ENCODE measurements at regions not wholly inside any gene's neighbourhood (a gene's known extent, or its start where the extent isn't known, plus 50 kb on each side); places are given as distances from the start of the nearest gene placed in this dataset.

DNA sequence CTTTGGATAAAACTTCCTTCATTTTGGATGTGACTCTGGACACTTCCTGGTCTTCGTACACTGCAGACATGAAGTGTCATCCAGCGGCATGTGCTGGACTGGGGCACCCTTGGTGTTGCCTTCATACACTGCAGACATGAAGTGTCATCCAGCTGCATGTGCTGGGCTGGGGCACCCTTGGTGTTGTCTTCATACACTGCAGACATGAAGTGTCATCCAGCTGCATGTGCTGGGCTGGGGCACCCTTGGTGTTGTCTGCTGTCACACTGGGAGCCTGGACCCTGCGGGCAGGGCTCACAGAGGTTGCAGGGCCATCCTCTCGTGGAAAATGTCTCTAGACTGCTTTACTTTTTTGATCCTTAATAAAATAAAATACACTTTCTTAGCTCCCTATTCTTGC lies 771.4 kb downstream of the BRD1 start:
- H3K4me1 ChIP-seq (ENCODE audit: control insufficient read depth, insufficient read depth, low read length), result no peaks in the 10 kb centered on the region; the same call in 1 of the 2 replicates
- POLR2A ChIA-PET, result no interaction called here

DNA sequence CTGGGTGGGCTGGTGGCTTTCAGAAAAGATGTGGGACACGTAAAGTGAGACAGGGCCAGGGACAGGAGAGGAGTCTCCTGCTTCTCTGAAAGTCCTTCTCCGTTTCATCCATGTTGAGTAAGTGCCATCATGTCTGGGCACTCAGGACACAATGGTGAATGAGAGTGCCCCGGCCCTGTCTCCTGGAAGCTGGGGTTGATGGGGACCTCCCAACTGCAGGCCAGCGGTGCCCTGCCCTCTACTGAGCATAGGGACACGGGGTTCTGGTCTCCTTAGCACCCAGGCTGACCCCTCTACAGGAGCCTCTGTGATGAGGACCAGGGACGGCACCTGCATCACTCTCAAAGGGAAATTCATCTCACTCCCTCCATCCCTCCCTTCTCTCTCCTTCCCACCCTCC lies 772.3 kb downstream of the BRD1 start:
- Histone ChIP-seq H3K9me3 (ENCODE audit: control insufficient read depth, insufficient read depth, low read depth, low read length) (no peaks in the 10 kb centered on the region), H3K4me3 (ENCODE audit: low read depth in 2 of 2, low read length in 2 of 2) (no peak overlapping the region), H3K4me1 (ENCODE audit: control insufficient read depth, insufficient read depth, low read length) (no peaks in the 10 kb centered on the region), H3K36me3 (ENCODE audit: control insufficient read depth, insufficient read depth, low read length) (no peaks in the 10 kb centered on the region), H3K27me3 (ENCODE audit: control insufficient read depth, insufficient read depth, low read length) (peaks cover 2% of the 10 kb centered on the region; the same call in 1 of the 2 replicates), H3K27ac (ENCODE audit: low read length) (no peak overlapping the region)
- ChIA-PET CTCF (no interaction called here), POLR2A (no interaction called here)
- no peak for DNase-seq (ENCODE audit: low read depth, low spot score)
- TF ChIP-seq SIN3A (IDR thresholded peaks at IDR 0.05; ENCODE audit: borderline replicate concordance, insufficient read depth, low read depth, low read length), result no peak
- TF ChIP-seq, protein P1, sequence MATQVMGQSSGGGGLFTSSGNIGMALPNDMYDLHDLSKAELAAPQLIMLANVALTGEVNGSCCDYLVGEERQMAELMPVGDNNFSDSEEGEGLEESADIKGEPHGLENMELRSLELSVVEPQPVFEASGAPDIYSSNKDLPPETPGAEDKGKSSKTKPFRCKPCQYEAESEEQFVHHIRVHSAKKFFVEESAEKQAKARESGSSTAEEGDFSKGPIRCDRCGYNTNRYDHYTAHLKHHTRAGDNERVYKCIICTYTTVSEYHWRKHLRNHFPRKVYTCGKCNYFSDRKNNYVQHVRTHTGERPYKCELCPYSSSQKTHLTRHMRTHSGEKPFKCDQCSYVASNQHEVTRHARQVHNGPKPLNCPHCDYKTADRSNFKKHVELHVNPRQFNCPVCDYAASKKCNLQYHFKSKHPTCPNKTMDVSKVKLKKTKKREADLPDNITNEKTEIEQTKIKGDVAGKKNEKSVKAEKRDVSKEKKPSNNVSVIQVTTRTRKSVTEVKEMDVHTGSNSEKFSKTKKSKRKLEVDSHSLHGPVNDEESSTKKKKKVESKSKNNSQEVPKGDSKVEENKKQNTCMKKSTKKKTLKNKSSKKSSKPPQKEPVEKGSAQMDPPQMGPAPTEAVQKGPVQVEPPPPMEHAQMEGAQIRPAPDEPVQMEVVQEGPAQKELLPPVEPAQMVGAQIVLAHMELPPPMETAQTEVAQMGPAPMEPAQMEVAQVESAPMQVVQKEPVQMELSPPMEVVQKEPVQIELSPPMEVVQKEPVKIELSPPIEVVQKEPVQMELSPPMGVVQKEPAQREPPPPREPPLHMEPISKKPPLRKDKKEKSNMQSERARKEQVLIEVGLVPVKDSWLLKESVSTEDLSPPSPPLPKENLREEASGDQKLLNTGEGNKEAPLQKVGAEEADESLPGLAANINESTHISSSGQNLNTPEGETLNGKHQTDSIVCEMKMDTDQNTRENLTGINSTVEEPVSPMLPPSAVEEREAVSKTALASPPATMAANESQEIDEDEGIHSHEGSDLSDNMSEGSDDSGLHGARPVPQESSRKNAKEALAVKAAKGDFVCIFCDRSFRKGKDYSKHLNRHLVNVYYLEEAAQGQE (IDR thresholded peaks at IDR 0.05; ENCODE audit: insufficient read depth in 1 of 2, low read depth in 2 of 2, low read length in 1 of 2), result no peak
- no peak for ATAC-seq
- in situ Hi-C loops (cut with HindIII; ENCODE audit: low pct_unique_long_range_greater_than_20kb, low sequenced_read_pairs), result no loop called here
- intact Hi-C loops (cut with micrococcal nuclease; ENCODE audit: unreplicated experiment), result no loop called here
- BruUV-seq (replicated peaks), result no TSS peak

More for the DNA sequence above, 771.4 kb downstream of the BRD1 start:
- H3K36me3 ChIP-seq (ENCODE audit: control insufficient read depth, insufficient read depth, low read length), result no peaks in the 10 kb centered on the region
- no peak for TF ChIP-seq POLR2AphosphoS5 (IDR thresholded peaks at IDR 0.05; ENCODE audit: low read depth, low read length)
- TF ChIP-seq, protein P1 (IDR thresholded peaks at IDR 0.05; ENCODE audit: insufficient read depth in 1 of 2, low read depth in 2 of 2, low read length in 1 of 2), result no peak
- TF ChIP-seq TCF7L2 (IDR thresholded peaks at IDR 0.05; ENCODE audit: low read depth, low read length), result no peak
- TF ChIP-seq, protein P2, sequence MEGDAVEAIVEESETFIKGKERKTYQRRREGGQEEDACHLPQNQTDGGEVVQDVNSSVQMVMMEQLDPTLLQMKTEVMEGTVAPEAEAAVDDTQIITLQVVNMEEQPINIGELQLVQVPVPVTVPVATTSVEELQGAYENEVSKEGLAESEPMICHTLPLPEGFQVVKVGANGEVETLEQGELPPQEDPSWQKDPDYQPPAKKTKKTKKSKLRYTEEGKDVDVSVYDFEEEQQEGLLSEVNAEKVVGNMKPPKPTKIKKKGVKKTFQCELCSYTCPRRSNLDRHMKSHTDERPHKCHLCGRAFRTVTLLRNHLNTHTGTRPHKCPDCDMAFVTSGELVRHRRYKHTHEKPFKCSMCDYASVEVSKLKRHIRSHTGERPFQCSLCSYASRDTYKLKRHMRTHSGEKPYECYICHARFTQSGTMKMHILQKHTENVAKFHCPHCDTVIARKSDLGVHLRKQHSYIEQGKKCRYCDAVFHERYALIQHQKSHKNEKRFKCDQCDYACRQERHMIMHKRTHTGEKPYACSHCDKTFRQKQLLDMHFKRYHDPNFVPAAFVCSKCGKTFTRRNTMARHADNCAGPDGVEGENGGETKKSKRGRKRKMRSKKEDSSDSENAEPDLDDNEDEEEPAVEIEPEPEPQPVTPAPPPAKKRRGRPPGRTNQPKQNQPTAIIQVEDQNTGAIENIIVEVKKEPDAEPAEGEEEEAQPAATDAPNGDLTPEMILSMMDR (IDR thresholded peaks at IDR 0.05), result no peak
- no peak for TF ChIP-seq SIN3A (IDR thresholded peaks at IDR 0.05; ENCODE audit: borderline replicate concordance, insufficient read depth, low read depth, low read length)
- in situ Hi-C loops (cut with HindIII; ENCODE audit: low pct_unique_long_range_greater_than_20kb, low sequenced_read_pairs) (no loop called here), intact Hi-C loops (cut with micrococcal nuclease; ENCODE audit: unreplicated experiment) (no loop called here)
- DNase-seq (ENCODE audit: low read depth, low spot score) (no peak), ATAC-seq (no peak)
- peaks cover 2% of the 10 kb centered on the region; the same call in 1 of the 2 replicates for H3K27me3 ChIP-seq (ENCODE audit: control insufficient read depth, insufficient read depth, low read length)
- no TSS peak for BruUV-seq (replicated peaks)
- no peaks in the 10 kb centered on the region for H3K9me3 ChIP-seq (ENCODE audit: control insufficient read depth, insufficient read depth, low read depth, low read length)
- CTCF ChIA-PET, result no interaction called here
- no peak overlapping the region for H3K4me3 ChIP-seq (ENCODE audit: low read depth in 2 of 2, low read length in 2 of 2)
- no peak overlapping the region for H3K27ac ChIP-seq (ENCODE audit: low read length)

Data from Panc1 (cell line).